H1 (cell line): ENCODE measurements at regions not wholly inside any gene's neighbourhood (a gene's known extent, or its start where the extent isn't known, plus 50 kb on each side); places are given as distances from the start of the nearest gene placed in this dataset.

Source experiments
- EZH2 ChIP-seq: fragments of 200-600 bp; sonication (generic); IDR thresholded peaks from 2 replicates; pipeline ENCODE4 v1.7.1; 2012; ENCODE audit warnings: low read depth, mild to moderate bottlenecking, moderate library complexity, low read length, inconsistent platforms; ENCODE audit not compliant: severe bottlenecking
- POLR2AphosphoS5 ChIP-seq: IDR thresholded peaks from 2 replicates; pipeline ENCODE4 v1.6.1; 2011; ENCODE audit warnings: low read depth, low read length
- TF ChIP-seq, protein P1 (sequence below), 3 experiments: IDR thresholded peaks; 1 replicate in 2 of 3; 2 replicates in 1 of 3; pipeline versions ENCODE4 v1.5.1 to v1.6.1; 2011; ENCODE audit warnings: low read length in 3 of 3, mild to moderate bottlenecking in 3 of 3, inconsistent platforms in 2 of 3, low read depth in 1 of 3, moderate library complexity in 1 of 3; ENCODE audit not compliant: insufficient read depth in 1 of 3; ENCODE audit errors: control extremely low read depth in 1 of 3

DNA sequence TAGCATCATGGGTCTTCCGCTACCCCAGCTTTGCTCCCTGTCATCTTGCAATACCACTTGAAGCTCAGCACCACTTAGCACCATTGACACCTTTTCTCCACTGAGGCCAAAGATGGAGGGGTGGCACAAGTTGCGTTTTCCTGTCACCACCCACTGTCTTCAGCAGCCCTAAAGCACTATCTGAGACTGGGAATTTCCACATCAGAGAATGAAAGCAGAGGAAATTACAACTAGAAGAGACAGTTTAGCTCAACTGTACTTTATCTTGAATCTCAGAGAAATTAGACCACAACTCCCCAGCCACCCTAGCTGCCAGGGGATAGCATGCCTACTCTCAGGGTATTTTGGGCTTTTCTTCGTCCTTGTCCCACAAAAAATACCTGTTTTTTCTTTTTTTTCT lies 111.0 kb downstream of the DDIT4L start:
- TF ChIP-seq EZH2, result no peak
- TF ChIP-seq, protein P1, sequence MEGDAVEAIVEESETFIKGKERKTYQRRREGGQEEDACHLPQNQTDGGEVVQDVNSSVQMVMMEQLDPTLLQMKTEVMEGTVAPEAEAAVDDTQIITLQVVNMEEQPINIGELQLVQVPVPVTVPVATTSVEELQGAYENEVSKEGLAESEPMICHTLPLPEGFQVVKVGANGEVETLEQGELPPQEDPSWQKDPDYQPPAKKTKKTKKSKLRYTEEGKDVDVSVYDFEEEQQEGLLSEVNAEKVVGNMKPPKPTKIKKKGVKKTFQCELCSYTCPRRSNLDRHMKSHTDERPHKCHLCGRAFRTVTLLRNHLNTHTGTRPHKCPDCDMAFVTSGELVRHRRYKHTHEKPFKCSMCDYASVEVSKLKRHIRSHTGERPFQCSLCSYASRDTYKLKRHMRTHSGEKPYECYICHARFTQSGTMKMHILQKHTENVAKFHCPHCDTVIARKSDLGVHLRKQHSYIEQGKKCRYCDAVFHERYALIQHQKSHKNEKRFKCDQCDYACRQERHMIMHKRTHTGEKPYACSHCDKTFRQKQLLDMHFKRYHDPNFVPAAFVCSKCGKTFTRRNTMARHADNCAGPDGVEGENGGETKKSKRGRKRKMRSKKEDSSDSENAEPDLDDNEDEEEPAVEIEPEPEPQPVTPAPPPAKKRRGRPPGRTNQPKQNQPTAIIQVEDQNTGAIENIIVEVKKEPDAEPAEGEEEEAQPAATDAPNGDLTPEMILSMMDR (IDR thresholded peaks at IDR 0.05; ENCODE audit: control extremely low read depth in 1 of 3, insufficient read depth in 1 of 3, low read depth in 1 of 3, low read length in 3 of 3), result no peak
- no peak for TF ChIP-seq POLR2AphosphoS5
